GM19023 (cell line): ENCODE measurements at regions not wholly inside any gene's neighbourhood (a gene's known extent, or its start where the extent isn't known, plus 50 kb on each side); places are given as distances from the start of the nearest gene placed in this dataset.
"Not testable (repeated sequence)": the region's sequence is repeated elsewhere in the genome, so short reads cannot be mapped to it uniquely, and the experiment has no call there.

Experiments used
- ATAC-seq: cut with Tn5 transposase; IDR thresholded peaks from one replicate; pipeline ENCODE4 v1.9.1; 2021; ENCODE audit warnings: mild to moderate bottlenecking, moderate library complexity; ENCODE audit not compliant: unreplicated experiment

DNA sequence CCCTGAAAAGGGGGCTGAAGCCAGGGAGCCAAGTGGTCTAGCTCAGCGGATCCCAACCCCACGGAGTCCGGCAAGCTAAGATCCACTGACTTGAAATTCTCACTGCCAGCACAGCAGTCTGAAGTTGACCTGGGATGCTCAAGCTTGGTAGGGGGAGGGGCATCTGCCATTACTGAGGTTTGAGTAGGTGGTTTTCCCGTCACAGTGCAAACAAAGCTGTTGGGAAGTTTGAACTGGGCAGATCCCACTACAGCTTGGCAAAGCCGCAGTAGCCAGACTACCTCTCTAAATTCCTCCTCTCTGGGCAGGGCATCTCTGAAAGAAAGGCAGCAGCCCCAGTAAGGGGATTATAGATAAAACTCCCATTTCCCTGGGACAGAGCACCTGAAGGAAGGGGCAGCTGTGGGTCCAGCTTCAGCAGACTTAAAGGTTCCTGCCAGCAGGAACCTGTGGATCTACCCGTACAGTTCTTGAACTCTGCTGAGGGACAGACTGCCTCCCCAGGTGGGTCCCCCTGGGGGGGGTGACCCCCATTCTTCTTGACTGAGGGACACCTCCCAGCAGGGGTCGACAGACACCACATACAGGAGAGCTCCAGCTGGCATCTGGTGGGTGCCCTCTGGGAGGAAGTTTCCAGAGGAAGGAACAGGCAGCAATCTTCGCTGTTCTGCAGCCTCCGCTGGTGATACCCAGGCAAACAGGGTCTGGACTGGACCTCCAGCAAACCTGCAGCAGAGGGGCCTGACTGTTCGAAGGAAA, 156.4 kb upstream of the ETV3 start:
- not testable (repeated sequence) for ATAC-seq

DNA sequence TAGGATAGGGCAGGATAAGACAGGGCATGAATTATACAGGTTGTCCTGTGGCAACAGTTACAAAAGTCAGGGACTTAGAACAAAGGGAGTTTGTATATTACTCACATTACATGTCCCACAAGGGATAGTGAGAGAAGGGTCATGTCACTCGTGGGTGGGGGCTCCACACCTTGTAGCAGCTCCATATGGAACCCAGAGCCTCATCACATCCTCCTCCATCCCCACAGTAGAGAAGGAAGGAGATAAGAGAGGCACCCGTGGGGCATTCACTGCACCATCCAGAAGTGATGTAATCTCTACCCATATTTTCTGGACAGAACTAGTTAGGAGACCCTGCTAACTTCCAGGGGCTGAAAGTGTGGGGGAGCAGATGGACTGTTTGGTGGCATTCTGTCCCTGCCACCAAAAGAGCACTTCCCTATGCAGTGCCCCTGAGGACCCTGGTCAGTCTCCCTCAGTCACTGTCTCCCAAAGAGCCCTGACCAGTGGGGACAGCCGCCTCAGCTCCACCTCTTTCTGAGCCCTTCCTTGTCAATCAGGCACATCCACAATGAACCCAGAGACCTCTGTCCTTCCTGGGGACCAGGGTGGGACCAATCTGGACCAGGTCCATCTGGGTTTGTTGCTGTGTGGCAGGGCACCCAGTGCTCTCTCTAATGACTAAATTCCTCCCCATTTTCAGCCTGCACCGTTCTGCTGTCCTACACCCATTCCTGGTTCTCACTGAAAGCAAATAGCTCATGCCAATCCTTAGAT, 154.8 kb upstream of the ETV3 start:
- no peak for ATAC-seq

DNA sequence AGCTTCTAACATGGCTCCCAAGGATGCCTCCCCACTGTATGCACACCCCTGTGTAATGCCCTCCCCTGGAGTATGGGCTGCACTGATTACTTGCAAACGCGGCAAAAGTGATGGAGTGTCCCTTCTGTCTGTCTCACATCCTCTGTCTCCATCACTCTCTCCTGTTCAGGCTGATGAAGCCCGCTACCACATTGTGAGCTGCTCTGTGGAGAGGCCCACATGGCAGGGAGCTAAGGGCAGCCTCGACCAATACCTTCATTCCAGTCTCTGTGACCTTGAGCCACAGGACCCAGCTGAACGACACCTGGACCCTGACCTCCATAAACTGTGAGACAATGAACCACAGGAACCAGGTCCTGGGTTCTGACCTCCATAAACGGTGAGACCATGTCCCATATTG, 154.1 kb upstream of the ETV3 start:
- ATAC-seq = no peak

DNA sequence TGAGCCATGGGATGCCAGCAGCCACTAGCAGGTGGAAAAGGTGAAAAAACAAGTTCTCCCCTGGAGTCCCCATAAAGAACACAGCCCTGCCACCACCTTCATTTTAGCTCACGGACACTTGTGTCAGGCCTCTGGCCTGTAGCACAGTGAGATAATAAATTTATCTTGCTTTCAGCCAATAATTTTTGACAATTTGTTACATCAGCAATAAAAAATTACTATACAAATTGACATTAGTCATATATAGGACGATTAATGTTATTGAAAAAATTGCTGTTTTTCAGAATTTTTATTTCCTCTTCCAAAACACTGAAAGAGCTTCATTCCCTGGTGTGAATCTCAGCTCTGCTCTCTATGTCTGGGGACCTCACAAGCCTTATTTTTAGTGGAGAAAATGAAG, 152.9 kb upstream of the ETV3 start:
- ATAC-seq = no peak

DNA sequence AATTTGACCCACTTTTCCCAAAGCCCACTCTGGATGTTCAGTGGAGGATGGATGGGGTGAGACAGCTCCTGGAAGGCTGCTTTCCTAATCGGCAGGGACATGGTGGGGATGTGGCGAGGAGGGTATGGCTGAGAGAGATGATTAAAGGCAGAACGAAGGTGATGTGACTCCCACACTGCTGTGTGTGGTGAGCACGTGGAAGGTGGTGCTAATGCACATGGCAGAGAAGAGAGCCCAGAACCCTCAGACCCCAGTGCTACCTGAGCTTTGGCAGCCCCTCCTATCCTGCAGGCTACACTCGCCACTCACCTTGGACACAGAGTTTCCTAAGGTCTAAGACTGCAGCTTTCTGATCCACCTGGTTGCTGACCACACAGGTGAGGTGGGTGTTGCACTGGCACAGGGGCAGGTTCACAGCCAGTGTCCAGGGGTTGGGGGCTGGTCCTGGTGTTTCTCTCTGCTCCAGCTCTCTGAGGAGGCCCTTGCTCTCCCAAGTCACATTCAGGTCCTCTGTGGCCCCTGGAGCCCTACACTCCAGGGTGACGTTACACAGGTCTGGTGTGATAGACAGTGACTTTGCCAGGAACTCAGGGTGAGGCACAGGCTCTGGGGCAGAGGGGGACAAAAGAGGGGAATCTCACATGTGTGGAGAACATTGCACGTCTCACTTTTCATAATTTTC, 151.4 kb upstream of the ETV3 start:
- ATAC-seq = no peak

DNA sequence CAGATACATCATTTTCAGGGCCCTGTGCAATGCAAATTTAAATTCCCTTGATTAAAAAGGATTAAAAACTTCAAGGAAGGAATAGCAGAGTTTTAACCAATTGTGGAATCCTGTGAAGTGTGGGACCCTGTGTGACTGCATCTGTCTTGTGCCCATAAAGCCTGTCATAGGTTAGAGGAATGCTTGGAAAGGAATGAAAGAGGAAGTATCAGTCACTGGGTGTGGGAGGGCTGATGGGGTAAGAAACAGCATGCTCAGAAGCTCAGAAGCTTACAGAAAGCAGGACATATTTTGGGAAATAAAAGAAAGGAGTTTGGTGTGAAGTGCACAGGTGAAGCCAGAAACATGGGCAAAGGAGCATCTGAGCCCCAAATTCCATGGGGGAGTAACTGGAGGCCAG, 150.8 kb upstream of the ETV3 start:
- ATAC-seq = no peak

DNA sequence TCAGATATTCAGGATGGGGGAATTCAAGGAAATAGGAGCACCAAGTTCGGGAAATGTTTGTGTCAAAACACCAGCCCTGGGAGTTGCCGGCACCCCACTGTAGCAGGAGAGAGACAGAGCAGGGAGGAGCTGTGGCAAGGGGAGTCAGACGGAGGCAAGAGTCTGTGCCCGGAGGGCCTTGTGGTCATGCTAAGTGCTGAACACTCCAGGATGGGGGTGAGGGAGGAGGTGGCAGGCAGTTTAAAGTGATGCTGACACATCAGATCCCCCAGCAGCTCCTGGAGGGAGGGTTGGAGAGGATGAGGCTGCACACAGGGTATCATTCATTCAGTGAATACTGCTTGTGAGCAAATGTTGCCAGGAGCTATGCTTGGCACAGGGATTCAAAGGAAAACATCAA, 150.3 kb upstream of the ETV3 start:
- ATAC-seq = no peak

DNA sequence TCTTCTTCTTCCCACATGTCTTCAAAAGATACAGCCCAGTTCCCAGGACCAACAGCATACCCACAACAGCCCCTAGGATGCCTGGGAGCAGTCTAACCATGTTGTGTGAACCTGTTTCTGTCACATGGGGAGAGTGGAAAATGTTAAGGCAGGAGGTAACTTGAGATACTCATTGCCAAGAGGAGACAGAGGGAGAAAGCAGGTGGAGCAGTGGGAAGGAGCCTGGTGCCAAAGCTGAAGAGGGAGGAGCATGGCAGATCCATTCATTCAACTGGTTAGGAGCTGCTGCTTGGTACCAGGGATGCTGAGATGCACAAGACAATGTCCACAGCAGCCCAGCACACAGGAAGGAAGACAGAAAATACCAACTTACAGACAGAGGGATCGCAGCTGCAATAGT, 149.8 kb upstream of the ETV3 start:
- ATAC-seq = no peak

DNA sequence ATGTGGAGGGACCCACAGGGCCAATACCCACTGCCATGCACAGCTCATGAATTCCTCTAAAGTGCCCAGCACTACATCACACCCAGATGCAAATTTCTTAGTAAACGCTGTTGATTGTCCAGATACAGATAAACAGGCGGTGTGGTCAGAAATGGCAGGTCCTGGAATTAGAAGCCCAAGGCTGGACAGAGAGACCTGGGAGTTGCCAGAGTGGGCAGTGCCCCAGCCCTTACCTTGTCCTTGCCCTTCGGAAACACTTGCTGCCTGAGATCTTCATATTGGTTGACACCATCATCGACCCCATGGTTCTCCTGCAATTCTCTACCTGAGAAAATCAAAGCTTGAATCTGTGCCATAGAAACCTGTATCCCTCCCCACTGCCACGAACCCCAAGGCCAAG, 149.3 kb upstream of the ETV3 start:
- ATAC-seq = no peak

DNA sequence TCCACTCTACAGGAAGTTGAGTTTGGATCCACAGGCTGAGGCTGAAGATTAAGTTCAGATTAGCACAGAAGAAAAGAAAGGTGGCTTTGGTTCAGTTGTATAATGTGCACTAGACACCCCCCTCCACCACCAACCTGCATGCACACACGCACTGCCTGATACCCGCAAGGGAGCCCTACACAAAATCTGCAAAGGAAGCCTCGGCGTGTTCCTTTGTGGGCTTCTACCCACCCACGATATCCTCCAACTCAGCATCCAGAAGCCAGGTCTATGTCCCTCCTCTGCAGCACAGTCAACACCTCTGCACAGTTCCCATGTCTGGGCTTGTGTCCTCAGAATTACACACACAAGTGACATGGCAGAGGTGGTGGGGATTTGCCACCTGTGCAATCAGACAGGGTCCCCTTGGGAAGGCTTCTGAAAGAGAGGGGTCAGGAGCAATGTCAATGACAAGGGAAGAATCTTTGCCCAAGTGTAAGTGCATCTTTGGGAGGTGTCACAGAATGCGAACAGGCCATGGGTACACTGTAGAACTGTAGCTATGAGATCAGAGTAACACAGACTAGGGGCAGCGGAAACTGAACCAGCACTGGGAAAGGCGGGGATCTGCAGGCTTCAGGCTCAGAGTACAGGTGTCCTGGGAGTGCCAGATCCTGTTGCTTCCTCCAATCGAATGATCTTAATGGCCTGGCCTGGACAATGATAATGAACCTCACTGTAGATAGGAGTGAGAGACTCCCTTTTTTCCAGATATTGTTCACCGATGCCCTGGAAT, 148.6 kb upstream of the ETV3 start:
- no peak for ATAC-seq

DNA sequence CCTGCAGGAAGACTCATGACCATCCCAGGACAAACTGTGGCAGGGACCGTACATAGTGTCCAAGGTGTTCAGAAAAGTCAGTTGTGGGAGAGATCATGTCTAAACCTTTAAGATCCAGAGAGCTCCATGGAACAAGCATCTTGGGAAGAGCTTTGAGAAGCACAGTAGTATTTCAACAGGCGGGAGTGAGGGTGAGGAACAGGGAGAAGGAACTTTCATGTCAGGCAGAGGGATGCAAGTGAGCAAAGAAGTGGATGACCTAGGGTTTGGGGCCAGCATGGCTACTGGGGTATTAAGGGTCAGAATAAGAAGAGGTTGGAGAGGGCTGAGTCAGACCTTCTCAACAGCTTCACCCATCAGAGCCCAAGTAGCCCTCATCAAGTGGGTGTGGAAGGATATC, 147.9 kb upstream of the ETV3 start:
- no peak for ATAC-seq

DNA sequence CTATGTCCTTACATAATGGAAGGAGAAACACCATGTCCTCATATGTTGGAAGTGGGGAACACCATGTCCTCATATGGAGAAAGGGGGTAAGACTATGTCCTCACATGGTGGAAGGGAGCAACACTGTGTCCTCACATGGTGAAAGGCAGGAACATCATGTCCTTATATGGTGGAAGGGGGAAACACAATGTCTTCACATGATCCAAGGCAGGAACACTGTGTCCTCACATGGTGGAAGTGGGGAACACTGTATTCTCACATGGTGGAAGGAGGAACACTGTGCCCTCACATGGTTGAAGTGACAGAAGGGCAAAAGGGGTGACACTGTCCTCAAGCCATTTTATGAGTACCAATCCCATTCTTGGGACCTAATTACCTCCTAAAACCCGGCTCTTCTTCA, 146.3 kb upstream of the ETV3 start:
- ATAC-seq = no peak

DNA sequence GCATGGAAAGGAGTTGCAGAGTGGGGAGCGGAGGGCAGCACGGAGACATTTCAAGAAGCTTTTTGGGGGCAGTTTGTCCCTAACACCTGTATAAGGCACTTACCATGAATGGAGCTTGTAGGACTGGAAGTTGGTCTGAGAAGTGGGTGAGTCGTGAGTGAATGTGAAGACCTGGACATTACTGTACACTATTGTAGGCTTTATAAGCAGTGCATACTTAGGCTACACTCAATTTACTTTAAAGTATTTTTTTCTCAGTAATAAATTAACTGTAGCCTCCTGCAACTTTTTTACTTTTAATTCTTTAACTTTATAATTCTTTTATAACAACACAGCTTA, 141.6 kb upstream of the ETV3 start:
- no peak for ATAC-seq

DNA sequence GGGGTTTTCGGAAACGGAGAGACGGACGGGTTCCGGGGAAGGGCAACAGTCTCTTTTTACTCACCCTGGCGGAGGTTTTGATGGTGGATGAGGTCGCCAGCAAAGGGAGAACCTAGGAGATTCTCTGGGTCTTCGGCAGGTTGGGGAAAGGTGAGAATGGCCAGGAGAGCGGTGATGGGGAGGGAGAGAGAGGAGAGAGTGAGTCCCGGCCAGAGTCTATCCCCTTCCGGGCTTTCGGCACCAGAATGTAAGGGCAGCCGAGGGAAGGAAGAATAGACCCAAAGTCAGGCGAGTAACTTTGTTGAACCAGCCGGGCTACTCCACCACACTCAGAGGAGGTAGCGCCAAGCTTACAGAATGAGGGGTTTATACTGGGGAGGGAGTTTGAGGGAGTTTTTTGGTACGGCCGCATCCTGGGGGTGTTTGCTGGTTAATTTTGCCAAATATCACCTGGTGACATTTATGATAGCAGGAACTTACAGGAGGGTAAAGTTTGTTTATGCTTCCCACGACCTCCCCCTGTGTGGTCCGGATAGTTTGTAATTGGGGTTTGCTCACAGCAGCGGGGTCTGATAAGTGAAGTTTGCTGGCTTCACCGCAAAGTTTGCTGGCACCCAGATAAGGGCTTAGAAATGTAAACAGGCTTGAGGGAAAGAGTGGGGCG, 141.1 kb upstream of the ETV3 start:
- ATAC-seq = no peak

DNA sequence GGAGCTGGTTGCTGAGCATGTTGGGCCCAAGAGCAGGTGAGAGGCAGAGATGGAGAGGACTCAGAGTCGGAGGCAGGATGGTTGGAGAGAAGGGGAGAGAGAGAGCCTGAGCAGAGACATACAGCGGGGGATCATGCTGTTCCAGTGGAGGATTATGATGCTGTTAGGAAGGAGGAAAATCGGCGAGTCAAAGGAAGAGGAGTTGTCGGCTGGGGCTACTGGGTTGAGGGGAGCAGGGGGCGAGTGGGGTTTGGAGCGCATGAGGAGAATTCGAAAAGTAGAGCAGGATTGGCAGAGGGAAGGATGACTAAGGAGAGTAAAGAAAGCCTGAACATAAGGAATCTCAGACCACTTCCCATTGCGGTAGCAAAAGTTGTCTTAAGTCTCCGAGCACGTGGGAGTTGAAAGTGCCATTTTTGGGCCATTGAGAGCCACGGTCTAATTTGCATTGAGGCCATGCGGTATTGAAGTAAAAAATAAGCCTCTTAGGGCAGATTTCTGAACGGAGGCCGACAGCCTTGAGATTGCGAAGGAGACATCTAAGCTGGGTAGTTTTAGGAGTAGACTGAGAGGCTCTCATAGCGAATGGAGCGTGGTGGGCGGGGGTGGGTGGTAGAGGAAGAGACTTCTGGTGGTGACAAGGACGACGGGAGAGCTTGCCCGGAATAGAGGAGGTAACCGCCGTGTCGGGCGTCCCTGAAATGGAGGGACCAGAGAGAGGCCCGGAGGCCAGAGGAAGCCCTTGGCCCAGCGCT, 140.4 kb upstream of the ETV3 start:
- ATAC-seq = no peak

DNA sequence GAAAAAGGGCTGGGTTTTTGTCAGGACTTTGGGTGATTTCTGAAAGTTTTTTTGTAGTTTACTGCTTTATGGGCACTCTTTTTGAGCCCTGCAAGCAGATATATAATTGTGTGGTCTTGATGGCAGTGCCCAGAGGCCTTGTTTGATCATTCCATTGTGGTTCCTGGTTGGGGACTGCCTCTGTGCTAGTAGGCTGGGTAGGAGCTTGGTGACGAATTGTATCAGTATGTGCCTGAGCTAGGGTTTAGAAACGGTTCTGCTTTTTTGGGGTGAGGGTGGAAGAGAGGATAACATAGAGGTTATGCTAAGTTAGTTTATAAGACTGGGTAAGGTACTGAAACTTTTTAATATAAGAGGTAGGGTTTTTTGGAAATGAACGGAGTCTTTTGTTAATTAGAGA, 139.7 kb upstream of the ETV3 start:
- no peak for ATAC-seq

DNA sequence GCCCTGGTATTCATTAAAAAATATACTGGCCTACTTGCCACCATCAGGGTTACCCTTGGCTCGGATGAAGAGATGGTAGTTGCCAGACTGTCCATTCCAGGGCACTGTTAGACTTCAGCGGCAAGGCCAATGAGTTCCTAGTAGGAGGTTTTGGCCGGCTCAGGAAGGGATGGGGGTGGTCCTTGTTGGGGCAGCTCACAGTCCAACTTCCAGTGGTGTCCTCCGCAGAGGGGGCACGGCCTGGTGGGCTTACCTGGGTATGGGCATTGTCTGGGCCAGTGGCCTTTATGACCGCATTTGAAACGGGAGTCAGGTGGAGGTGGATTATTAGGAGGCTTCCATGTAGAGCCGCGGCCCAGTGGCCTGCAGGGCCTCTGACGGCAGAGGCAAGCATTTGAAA, 139.1 kb upstream of the ETV3 start:
- ATAC-seq = no peak

DNA sequence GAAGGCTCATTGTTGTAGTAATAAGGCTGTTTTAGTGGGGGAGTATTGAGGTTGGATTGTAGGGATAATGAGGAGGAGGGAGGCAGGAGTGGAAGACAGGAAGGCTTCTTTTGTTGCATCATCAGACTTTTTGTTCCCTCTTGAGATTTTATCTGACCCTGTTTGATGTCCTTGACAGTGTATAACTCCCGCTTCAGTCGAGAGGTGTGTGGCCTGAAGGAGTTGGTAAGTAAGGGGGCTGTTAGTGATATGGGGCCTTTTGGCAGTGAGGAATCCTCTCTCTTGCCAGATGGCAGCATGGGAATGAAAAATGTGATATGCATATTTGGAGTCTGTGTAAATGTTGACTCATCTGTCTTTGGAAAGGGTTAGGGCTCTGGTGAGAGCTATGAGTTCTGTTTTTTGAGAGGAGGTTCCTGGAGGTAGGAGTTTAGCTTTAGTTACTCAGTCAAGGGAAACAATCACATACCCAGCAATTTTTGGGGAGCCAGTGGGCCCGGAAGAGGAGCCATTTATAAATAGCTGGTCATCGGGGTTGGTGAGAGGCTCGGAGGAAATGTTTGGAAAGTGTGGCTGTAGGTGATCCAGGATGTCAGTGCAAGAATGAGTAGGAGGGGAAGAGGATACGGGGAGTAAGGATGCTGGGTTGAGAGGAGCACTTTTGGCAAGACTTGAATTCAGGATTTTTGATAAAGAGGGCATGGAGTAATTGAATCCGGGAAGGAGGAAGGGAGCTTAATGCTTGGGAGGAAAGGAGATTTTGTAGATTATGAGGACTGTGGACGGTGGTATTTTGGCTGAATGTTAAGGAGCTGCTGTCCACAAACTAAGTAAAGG, 136.7 kb upstream of the ETV3 start:
- no peak for ATAC-seq
